PC-9 (cell line): ENCODE measurements at regions not wholly inside any gene's neighbourhood (a gene's known extent, or its start where the extent isn't known, plus 50 kb on each side); places are given as distances from the start of the nearest gene placed in this dataset.
"Not testable (repeated sequence)": the region's sequence is repeated elsewhere in the genome, so short reads cannot be mapped to it uniquely, and the experiment has no call there.

Source experiments
- BruUV-seq: library from RNA; stranded (reverse); fragments of 400-500 nt; replicated peaks from 2 replicates; lab custom pipeline; 2021; lab: Mats Ljungman, UMichigan
- CTCF ChIA-PET: fragments of 300-600 bp; sonication (Branson Sonifier 250); formaldehyde crosslinking; loops from one replicate; lab custom pipeline; 2022; ENCODE audit warnings: antibody characterized with exemption; lab: Charles Lee
- POLR2A ChIA-PET: fragments of 300-600 bp; sonication (Branson Sonifier 250); formaldehyde crosslinking; loops from one replicate; lab custom pipeline; 2022; ENCODE audit warnings: antibody characterized with exemption; ENCODE audit not compliant: unreplicated experiment; lab: Charles Lee
- DNase-seq, 2 experiments: peaks; one replicate each; pipeline versions ENCODE4 v3.0.0 to v3.0.0-alpha.2; 2015 to 2022; ENCODE audit warnings: mixed read lengths in 1 of 2
- H2AFZ ChIP-seq: fragments of 200-600 bp; sonication (generic); 2 replicates; pipeline ENCODE4 v1.8.1; 2017; ENCODE audit warnings: antibody characterized with exemption
- H3F3A ChIP-seq: fragments of 200-600 bp; sonication (generic); 2 replicates; pipeline ENCODE4 v1.8.1; 2017; ENCODE audit warnings: antibody characterized with exemption, mild to moderate bottlenecking, low read depth; ENCODE audit not compliant: insufficient read depth
- H3K27ac ChIP-seq: fragments of 200-600 bp; sonication (generic); 2 replicates; pipeline ENCODE4 v1.6.1; 2016; ENCODE audit warnings: mixed run types
- H3K27me3 ChIP-seq: fragments of 200-600 bp; sonication (generic); 2 replicates; pipeline ENCODE4 v1.6.1; 2016; ENCODE audit warnings: low read depth, mixed run types; ENCODE audit not compliant: insufficient read depth
- H3K36me3 ChIP-seq: fragments of 200-600 bp; sonication (generic); 2 replicates; pipeline ENCODE4 v1.6.1; 2016; ENCODE audit warnings: low read depth, mixed run types
- H3K4me1 ChIP-seq: fragments of 200-600 bp; sonication (generic); replicated peaks from 2 replicates; pipeline ENCODE4 v1.6.1; 2016; ENCODE audit warnings: mixed run types; ENCODE audit not compliant: insufficient read depth
- H3K4me2 ChIP-seq: fragments of 200-600 bp; sonication (generic); 2 replicates; pipeline ENCODE4 v1.6.1; 2017; ENCODE audit warnings: mixed run types
- H3K4me3 ChIP-seq: fragments of 200-600 bp; sonication (generic); 2 replicates; pipeline ENCODE4 v1.6.1; 2016; ENCODE audit warnings: mixed run types
- H3K79me2 ChIP-seq: fragments of 200-600 bp; sonication (generic); 2 replicates; pipeline ENCODE4 v1.6.1; 2017; ENCODE audit warnings: low read depth, mixed run types
- H3K9me2 ChIP-seq: fragments of 200-600 bp; sonication (generic); 2 replicates; pipeline ENCODE4 v1.8.1; 2017; ENCODE audit warnings: mild to moderate bottlenecking; ENCODE audit not compliant: insufficient read depth
- H3K9me3 ChIP-seq: fragments of 200-600 bp; sonication (generic); 2 replicates; pipeline ENCODE4 v1.8.1; 2016; ENCODE audit warnings: low read depth; ENCODE audit not compliant: insufficient read depth
- H4K20me1 ChIP-seq: fragments of 200-600 bp; sonication (generic); 2 replicates; pipeline ENCODE4 v1.8.1; 2017; ENCODE audit not compliant: insufficient read depth
- EZH2 ChIP-seq: fragments of 200-600 bp; sonication (generic); IDR thresholded peaks from 2 replicates; pipeline ENCODE4 v1.8.0; 2017; ENCODE audit warnings: antibody characterized with exemption, low read depth
- intact Hi-C: fragments of 100-400 bp; cut with micrococcal nuclease; formaldehyde crosslinking; loops from one replicate; pipeline ENCODE4 v1.10.0; 2022; ENCODE audit not compliant: unreplicated experiment
- TF ChIP-seq, protein P1 (sequence below): fragments of 200-600 bp; sonication (generic); conservative IDR thresholded peaks from 2 replicates; pipeline ENCODE4 v1.6.1; 2017; ENCODE audit warnings: mixed run types, antibody characterized with exemption, mild to moderate bottlenecking, moderate library complexity

DNA sequence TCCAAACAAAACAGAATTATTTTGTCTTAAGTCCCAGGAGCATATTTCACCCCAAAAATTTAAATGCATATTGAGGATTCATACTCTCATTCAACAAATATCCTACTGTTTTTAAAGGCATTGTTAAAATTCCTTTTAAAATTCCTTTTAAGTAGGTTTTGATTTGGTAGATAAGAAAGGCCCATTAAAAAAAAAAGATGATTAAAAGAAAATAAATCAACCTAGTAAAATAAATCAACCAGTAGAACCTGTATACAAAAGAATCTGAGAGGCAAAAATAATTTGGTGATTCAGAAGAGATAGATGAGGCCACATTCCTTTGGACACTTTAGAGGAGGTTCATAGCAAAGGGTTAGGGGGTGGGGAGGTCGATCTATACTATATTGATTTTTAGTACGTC, 585.3 kb upstream of the TLE4 start:
- BruUV-seq, result no TSS peak
- Histone ChIP-seq H3K79me2 (no peaks in the 10 kb centered on the region), H3K27ac (no peak overlapping the region), H3K36me3 (no peaks in the 10 kb centered on the region), H2AFZ (no peak overlapping the region), H3K9me3 (no peaks in the 10 kb centered on the region), H3K4me2 (no peak overlapping the region), H3K4me3 (no peak overlapping the region), H3F3A (no peaks in the 10 kb centered on the region), H3K27me3 (no peaks in the 10 kb centered on the region), H3K9me2 (no peaks in the 10 kb centered on the region; the same call in 1 of the 2 replicates), H4K20me1 (no peaks in the 10 kb centered on the region), H3K4me1 (no peaks in the 10 kb centered on the region)
- DNase-seq, result no peak
- POLR2A ChIA-PET, result interaction anchor here (0.7 kb wide), 1 partner anchor 36 kb away, joined by 3 read pairs; no protein-coding TSS in a partner anchor
- intact Hi-C loops, result loop anchor here (5.0 kb wide), 1 partner anchor 36 kb away; no protein-coding TSS in a partner anchor
- TF ChIP-seq EZH2, result no peak
- TF ChIP-seq, protein P1, sequence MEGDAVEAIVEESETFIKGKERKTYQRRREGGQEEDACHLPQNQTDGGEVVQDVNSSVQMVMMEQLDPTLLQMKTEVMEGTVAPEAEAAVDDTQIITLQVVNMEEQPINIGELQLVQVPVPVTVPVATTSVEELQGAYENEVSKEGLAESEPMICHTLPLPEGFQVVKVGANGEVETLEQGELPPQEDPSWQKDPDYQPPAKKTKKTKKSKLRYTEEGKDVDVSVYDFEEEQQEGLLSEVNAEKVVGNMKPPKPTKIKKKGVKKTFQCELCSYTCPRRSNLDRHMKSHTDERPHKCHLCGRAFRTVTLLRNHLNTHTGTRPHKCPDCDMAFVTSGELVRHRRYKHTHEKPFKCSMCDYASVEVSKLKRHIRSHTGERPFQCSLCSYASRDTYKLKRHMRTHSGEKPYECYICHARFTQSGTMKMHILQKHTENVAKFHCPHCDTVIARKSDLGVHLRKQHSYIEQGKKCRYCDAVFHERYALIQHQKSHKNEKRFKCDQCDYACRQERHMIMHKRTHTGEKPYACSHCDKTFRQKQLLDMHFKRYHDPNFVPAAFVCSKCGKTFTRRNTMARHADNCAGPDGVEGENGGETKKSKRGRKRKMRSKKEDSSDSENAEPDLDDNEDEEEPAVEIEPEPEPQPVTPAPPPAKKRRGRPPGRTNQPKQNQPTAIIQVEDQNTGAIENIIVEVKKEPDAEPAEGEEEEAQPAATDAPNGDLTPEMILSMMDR, result no peak
- CTCF ChIA-PET, result no interaction called here

DNA sequence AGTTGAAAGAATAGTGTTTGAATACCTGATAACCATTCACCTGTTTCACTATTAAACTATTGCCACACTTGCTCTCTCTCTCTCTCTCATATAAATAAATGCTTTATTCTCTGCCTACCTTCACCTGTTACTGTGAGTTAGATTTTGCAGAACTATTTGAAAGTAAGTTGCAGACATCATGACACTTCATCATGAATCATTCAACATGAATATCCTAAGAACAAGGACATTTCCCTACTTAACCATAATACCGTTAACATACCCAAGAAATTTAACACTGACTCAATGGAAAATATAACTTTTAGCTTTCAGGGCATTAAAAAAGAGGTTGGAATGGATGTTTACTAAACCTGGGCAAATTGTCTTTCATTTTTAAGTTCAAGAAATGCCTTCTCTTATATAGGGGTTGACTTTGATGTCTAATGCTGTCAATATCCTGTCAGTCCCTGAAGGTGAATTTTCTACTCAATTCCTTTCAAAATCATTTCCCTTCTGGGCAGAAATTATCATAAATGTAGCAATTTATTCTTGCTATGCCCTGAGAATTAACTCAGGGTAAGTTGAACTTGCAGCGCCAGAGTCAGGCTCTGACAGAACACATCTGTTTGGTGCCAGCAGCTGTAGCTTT, 582.6 kb upstream of the TLE4 start:
- Histone ChIP-seq H3K27me3 (no peaks in the 10 kb centered on the region), H3K36me3 (no peaks in the 10 kb centered on the region), H3K79me2 (no peaks in the 10 kb centered on the region), H4K20me1 (no peaks in the 10 kb centered on the region), H3K9me3 (no peaks in the 10 kb centered on the region), H3K27ac (no peak overlapping the region), H3K4me2 (no peak overlapping the region), H3K9me2 (no peaks in the 10 kb centered on the region; the same call in 1 of the 2 replicates), H3K4me1 (no peaks in the 10 kb centered on the region), H3F3A (no peaks in the 10 kb centered on the region), H3K4me3 (no peak overlapping the region), H2AFZ (no peak overlapping the region)
- TF ChIP-seq, protein P1, result no peak
- no peak for TF ChIP-seq EZH2
- ChIA-PET POLR2A (no interaction called here), CTCF (no interaction called here)
- no peak for DNase-seq
- BruUV-seq, result no TSS peak
- intact Hi-C loops, result loop anchor here (5.0 kb wide), 1 partner anchor 33 kb away; no protein-coding TSS in a partner anchor

DNA sequence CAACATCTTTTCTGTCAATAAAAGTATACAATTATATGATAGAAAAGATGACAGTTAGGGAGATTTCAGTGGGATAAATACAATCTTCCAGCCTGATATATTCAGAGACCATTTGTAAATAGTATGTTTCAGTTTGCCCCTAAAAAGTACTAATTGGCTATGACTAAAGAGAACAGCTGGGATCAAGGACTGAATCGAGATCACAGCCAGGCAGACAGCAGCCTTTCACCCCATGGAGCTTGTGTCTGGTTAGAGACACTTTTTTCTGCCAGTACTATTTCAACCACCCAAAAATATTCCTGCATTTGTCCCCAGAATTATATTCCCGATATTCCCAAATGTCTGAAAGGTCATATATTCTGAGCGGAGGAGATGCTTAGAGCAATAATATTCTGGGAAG, 577.3 kb upstream of the TLE4 start:
- no peaks in the 10 kb centered on the region for H3K27me3 ChIP-seq
- no peaks in the 10 kb centered on the region for H3K4me1 ChIP-seq
- CTCF ChIA-PET, result no interaction called here
- H3K4me3 ChIP-seq, result no peak overlapping the region
- intact Hi-C loops, result no loop called here
- DNase-seq, result no peak
- H3K79me2 ChIP-seq, result no peaks in the 10 kb centered on the region
- TF ChIP-seq, protein P1, result no peak
- TF ChIP-seq EZH2, result no peak
- no peak overlapping the region for H3K4me2 ChIP-seq
- no peaks in the 10 kb centered on the region for H3K9me3 ChIP-seq
- POLR2A ChIA-PET, result interaction anchor here (0.6 kb wide), 1 partner anchor 259 kb away, joined by 3 read pairs; no protein-coding TSS in a partner anchor
- no peaks in the 10 kb centered on the region for H3K9me2 ChIP-seq
- H3K27ac ChIP-seq, result no peak overlapping the region
- no peaks in the 10 kb centered on the region for H3K36me3 ChIP-seq
- BruUV-seq, result no TSS peak
- no peaks in the 10 kb centered on the region for H3F3A ChIP-seq
- H4K20me1 ChIP-seq, result no peaks in the 10 kb centered on the region; the same call in 1 of the 2 replicates
- H2AFZ ChIP-seq, result no peak overlapping the region

DNA sequence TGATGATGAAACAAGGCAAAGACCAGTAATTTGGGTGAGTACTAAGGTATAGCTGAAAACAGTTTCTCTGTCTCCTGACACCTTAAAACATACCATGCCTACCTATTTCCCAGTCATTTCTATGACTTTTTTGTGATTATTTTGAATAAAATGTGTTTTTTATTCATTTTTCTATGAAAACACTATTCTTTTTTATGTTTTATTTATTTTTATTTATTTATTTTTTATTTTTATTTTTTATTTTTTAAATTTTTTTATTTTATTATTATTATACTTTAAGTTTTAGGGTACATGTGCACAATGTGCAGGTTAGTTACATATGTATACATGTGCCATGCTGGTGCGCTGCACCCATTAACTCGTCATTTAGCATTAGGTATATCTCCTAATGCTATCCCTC, 576.8 kb upstream of the TLE4 start:
- POLR2A ChIA-PET, H2AFZ ChIP-seq, CTCF ChIA-PET, H3K4me1 ChIP-seq, H3F3A ChIP-seq, H3K4me2 ChIP-seq, intact Hi-C loops, H3K36me3 ChIP-seq, H4K20me1 ChIP-seq, H3K4me3 ChIP-seq, H3K9me3 ChIP-seq, H3K9me2 ChIP-seq, BruUV-seq, H3K79me2 ChIP-seq, DNase-seq, H3K27ac ChIP-seq, H3K27me3 ChIP-seq: not testable (repeated sequence)
